ENCODE measurements at regions not wholly inside any gene's neighbourhood (a gene's known extent, or its start where the extent isn't known, plus 50 kb on each side); places are given as distances from the start of the nearest gene placed in this dataset.
"Not testable (repeated sequence)": the region's sequence is repeated elsewhere in the genome, so short reads cannot be mapped to it uniquely, and the experiment has no call there.

DNA sequence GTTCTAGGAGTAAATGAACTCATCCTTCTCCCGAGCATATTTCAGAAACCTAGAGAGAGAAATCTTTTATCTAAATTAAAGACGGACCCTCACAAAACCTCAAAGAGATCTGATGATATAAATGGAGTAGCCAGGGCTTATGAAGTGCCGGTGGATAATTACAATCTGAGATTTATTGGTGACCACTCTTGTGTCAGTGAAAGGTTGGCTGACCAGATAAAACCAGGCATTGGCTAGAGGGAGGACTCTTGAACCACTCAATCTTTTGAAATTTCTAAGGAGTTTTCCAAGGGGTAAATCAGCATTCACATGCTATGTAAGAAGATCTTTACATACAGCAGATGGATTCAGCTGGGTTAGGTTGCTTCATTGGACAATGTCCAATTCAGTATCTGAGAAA is 227.3 kb upstream of the MMADHC start:
- DNase-seq (ENCODE audit: low read depth in 2 of 2), result no peak

DNA sequence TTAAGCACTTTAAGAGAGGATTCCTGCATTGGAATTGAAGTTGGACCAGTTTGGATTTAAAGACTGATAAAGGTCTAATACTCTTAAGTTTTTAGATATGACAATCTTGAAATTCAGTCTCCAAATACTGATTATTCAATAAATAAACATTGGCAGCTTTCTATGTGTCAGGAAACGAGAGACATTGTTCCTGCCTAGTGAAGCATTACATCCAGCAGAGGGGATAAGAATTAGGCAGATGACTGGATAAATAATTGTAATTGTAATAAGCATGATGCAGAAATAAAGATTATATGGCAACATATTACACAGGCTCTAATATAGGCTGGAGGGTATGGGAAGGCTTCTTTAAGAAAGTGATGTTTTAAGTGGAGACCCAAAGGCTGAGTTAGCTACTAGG is 226.5 kb upstream of the MMADHC start:
- DNase-seq (ENCODE audit: low read depth in 2 of 2), result no peak

DNA sequence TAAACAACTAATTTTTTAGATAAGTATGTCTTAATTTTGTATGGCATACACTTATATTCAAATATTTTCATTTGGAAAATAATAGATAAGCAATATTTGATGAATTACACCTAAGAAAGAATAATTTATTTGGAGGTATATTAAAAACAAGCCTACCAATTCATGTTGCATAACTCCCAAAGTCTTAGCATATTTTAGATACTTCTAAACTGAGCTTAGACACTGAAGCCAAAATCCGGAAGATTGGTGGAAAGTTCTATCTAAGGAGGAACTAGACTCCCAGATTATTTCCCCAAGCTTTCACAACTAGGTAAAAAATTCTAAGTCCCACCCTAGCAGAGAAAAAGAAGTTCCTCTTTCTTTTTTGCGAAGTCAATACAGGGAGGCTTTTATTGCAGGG is 221.0 kb upstream of the MMADHC start:
- no peak for DNase-seq (ENCODE audit: low read depth in 2 of 2)

GRCh38 chr2:149806651-149807050 is 219.1 kb upstream of the MMADHC start:
- DNase-seq (ENCODE audit: low read depth in 2 of 2), result no peak

- no peak for DNase-seq (ENCODE audit: low read depth in 2 of 2)
Observed at GRCh38 chr2:149800624-149801542, 213.3 kb upstream of the MMADHC start.

- no peak for DNase-seq (ENCODE audit: low read depth in 2 of 2)
Observed at GRCh38 chr2:149799013-149799705, 211.6 kb upstream of the MMADHC start.

GRCh38 chr2:149797030-149797429 is 209.5 kb upstream of the MMADHC start:
- DNase-seq (ENCODE audit: low read depth in 2 of 2), result no peak

DNA sequence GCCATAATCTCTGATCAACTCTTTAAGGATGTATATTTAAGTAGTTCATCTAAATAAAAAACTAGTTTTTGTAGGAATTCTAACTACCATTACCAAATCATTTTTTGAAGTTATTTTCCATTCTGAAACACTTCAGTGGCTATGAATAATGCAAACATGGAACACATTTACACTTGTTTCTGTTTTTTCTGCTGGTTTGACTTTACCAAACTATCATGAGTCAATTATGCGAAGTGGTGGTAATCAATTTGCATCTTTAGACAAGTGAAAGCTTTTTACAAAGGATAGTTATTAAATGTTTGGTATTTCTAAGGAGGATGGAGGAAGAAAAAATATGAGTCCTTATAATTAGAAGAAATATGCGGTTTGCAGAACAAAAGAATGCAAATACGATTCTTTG is 202.0 kb upstream of the MMADHC start:
- no peak for DNase-seq (ENCODE audit: low read depth in 2 of 2)

- DNase-seq (ENCODE audit: low read depth in 2 of 2), result no peak
Observed at GRCh38 chr2:149787206-149787605, 199.6 kb upstream of the MMADHC start.

GRCh38 chr2:149783284-149783683 is 195.7 kb upstream of the MMADHC start:
- no peak for DNase-seq (ENCODE audit: low read depth in 2 of 2)

DNA sequence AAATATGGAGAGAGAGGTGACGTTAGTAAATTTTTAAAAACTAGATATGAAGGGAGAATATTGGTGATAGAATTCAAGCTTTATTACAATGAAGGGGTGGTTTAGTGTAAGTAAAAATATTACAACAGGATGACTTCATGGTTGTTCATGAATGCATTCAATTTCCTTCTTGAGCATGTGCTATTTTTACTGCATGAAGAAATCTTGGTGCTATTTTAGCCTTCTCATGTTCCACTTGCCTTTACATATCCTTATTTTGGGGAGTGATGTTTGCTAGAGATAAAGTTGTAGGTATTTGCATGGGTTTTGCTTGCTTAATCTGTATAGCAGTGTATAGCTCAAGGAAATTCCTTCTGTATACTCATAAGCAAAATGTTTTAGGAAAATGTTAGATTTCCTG is 195.0 kb upstream of the MMADHC start:
- DNase-seq (ENCODE audit: low read depth in 2 of 2), result no peak

DNA sequence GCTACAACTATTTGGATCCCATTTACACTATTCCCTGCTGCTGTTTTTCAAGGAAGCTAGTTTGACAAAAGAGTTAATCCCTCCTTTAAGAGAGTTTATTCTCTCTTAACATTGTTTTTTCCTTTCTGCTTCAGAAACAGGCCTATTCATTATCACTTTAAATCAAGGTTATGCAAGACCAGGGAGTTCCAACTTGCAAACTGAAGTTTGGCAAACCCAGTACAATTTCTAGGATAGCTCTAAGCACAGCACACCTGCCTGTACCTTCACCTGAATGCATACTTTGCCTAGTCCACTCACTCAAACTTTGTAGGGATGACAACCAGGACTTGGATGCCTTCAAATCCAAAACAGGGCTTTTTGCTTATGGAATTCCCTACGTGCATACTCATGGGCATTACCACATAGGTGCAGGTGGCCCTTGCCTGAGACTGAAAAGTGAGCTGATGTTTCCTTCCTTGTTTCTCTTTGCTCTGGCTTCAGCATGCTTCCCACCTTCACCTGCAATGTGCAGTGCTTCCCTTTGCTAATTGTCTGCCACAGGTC is 193.8 kb upstream of the MMADHC start:
- DNase-seq (ENCODE audit: low read depth in 2 of 2), result no peak

- DNase-seq (ENCODE audit: low read depth in 2 of 2), result no peak
Observed at GRCh38 chr2:149773006-149773405, 185.4 kb upstream of the MMADHC start.

- no peak for DNase-seq (ENCODE audit: low read depth in 2 of 2)
Observed at GRCh38 chr2:149768320-149768799, 180.8 kb upstream of the MMADHC start.

- no peak for DNase-seq (ENCODE audit: low read depth in 2 of 2)
Observed at GRCh38 chr2:149767516-149767974, 180.0 kb upstream of the MMADHC start.

DNA sequence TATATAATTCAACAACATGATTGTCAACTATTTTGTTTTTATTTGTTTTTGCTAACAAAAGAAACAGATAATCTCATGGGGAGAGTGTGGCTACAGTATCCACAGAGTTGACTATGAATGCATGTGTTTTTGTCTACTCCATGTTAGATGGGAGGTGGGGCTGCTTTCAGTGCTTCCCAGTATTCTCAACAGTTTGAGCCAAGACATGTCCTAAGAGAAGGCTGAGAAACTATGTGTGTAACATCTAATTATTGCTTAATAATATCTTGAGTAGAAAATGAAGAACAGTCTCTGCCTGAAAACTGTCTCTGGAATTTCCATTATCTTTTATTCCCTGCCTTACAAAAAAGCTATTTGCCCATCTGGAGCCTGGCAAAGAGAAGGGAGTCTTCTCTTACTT is 178.8 kb upstream of the MMADHC start:
- DNase-seq (ENCODE audit: low read depth in 2 of 2), result no peak

DNA sequence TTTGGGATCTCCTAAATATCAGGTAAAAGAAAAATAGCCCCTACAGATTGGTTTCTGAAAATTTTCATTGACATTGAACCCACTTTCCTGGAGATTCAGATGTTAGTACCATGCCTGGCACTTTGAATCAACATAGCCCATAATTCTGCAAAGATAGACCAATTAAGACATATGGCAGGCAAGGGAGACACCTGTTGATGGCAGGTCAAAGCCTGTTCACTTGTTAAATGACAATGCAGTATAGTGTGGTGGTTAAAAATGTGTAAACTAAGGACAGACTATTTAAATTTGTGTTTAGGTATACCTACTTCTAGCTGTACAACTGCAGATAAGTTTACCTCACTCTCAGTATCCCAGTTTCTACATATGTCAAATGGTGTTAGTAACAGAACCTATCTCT is 178.1 kb upstream of the MMADHC start:
- DNase-seq (ENCODE audit: low read depth in 2 of 2), result no peak

DNA sequence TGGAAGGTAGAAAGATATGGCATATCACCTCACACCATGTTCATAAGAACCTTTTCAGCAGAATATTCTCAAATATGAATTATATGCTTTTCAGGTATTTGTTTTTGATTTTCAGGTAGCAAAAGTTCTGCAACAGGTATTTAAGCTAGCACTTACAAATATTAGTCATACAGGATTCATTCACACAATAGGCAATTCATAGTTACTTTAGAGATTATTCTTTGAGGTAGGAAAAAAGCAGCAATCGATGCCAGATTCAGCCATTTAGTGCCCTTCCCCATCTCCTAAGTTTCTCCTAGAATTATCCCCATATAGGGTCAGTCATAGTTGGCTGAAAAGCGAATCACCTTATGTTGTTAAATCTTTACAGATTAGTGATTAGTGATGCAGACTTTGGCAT is 177.4 kb upstream of the MMADHC start:
- no peak for DNase-seq (ENCODE audit: low read depth in 2 of 2)

DNA sequence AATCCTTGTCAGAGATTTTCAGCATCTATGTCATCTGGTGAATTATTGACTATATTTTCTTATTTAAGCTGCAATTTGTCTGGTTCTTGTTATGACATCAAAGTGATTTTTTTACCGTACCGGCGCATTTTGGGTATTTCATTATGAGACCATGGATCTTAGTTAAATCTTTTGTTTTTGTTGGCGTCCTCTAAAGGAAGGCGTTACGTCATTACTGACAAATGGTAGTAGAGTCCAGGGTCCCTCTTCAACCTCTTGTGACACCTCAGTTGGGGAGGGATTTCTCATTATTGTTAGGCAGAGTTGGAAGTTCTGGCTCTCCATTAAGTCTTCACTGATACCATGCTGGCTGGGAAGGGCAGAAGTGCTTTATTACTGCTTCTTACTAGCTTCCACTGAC is 175.8 kb upstream of the MMADHC start:
- DNase-seq (ENCODE audit: low read depth in 2 of 2), result no peak

GRCh38 chr2:149761611-149762010 is 174.0 kb upstream of the MMADHC start:
- no peak for DNase-seq (ENCODE audit: low read depth in 2 of 2)

DNA sequence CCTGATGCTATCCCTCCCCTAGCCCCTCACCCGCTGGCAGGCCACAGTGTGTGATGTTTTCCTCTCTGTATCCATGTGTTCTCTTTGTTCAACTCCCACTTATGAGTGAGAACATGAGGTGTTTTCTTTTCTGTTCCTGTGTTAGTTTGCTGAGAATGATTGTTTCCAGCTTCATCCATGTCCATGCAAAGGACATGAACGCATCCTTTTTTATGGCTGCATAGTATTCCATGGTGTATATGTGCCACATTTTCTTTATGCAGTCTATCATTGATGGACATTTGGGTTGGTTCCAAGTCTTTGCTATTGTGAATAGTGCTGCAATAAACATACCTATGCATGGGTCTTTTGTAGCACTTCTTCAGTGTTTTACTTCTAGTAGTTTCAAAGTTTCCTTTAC is 171.8 kb upstream of the MMADHC start:
- not testable (repeated sequence) for DNase-seq (ENCODE audit: low read depth in 2 of 2)

DNA sequence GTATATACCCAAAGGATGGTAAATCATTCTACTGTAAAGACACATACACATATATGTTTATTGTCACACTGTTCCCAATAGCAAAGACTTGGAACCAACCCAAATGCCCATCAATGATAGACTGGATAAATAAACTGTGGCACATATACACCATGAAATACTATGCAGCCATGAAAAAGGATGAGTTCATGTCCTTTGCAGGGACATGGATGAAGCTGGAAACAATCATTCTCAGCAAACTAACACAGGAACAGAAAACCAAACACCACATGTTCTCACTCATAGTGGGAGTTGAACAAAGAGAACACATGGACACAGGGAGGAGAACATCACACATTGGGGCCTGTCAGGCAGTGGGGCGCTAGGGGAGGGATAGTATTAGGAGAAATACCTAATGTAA is 167.1 kb upstream of the MMADHC start:
- not testable (repeated sequence) for DNase-seq (ENCODE audit: low read depth in 2 of 2)

DNA sequence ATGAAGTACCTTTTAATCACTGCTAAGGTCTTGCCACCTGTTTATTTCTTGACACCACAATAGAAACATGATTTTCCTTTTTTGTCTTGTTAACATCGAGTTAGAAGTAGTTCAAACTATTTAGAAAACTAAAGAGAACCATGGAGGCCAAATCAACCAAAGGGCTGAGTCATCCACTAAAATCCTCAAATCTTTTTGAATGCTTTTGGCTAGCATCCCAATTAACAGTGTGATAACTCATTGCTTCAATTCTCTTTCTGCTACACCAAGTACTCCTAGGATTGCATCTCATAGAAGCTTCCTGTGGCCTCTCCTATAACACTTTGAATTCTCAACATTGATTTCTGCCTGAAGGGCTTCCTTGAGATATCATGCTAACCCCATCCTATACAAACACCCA is 159.9 kb upstream of the MMADHC start:
- no peak for DNase-seq (ENCODE audit: low read depth in 2 of 2)

Measured in stimulated activated CD4-positive, alpha-beta T cell treated with anti-CD3 and anti-CD28 coated beads, Interleukin-4, amount 100 ng/mL, for 48 hours (primary cell).